GM13976 (cell line): ENCODE measurements at regions not wholly inside any gene's neighbourhood (a gene's known extent, or its start where the extent isn't known, plus 50 kb on each side); places are given as distances from the start of the nearest gene placed in this dataset.

Experiments
- DNase-seq: peaks from one replicate; pipeline ENCODE4 v3.0.0; 2012; ENCODE audit warnings: low spot score
- in situ Hi-C: fragments of 300-500 bp; cut with MboI; formaldehyde crosslinking; loops from one replicate; pipeline ENCODE4 v1.12.0; 2022; ENCODE audit warnings: low sequenced_read_pairs, mixed read lengths, inconsistent platforms; ENCODE audit not compliant: unreplicated experiment
- TF ChIP-seq, protein P1 (sequence below): IDR thresholded peaks from 2 replicates; pipeline ENCODE4 v1.5.1; 2012; ENCODE audit warnings: borderline replicate concordance, mild to moderate bottlenecking; ENCODE audit not compliant: insufficient read depth; ENCODE audit errors: extremely low read depth, missing control alignments, control extremely low read depth

DNA sequence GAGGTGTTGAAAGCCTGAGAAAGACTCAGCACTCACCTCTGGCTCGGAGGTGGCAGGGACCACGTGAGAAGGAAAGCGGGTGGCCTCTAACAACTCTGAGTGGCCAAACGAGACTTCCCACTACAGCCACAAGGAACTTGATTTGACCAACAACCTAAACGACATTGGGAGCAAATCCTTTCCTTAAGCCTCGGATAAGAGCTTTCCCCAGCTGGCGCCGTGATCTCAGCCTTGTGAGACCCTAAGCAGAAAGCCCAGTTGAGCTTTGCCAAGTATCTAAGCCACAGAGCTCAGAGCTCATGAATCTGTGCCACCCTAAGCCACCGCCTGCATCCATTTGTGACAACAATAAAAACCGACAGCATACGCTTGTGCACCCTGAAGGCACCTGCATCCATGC, 636.0 kb downstream of the TBC1D22A start:
- DNase-seq: no peak
- TF ChIP-seq, protein P1, sequence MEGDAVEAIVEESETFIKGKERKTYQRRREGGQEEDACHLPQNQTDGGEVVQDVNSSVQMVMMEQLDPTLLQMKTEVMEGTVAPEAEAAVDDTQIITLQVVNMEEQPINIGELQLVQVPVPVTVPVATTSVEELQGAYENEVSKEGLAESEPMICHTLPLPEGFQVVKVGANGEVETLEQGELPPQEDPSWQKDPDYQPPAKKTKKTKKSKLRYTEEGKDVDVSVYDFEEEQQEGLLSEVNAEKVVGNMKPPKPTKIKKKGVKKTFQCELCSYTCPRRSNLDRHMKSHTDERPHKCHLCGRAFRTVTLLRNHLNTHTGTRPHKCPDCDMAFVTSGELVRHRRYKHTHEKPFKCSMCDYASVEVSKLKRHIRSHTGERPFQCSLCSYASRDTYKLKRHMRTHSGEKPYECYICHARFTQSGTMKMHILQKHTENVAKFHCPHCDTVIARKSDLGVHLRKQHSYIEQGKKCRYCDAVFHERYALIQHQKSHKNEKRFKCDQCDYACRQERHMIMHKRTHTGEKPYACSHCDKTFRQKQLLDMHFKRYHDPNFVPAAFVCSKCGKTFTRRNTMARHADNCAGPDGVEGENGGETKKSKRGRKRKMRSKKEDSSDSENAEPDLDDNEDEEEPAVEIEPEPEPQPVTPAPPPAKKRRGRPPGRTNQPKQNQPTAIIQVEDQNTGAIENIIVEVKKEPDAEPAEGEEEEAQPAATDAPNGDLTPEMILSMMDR: no peak
- in situ Hi-C loops: no loop called here

DNA sequence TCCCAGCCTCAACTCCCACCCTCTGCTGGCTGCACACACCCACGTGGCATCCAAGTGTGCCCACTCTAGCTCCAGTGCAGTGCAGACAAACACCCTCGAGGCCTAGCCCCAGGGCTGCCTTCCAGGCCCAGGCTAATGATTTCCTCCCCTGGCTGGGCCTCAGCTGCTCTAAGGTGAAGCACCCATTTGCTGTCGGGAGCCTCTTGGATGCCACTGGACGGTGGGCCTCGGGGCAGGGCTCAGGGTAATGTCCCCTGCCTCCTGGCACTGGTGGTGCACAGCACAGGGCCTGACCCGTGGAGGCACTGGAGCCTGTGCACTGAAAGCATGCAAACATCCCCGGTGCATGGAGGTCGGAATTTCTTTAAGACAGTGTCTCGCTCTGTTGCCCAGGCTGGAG, 635.2 kb downstream of the TBC1D22A start:
- in situ Hi-C loops: no loop called here
- DNase-seq: no peak
- TF ChIP-seq, protein P1: no peak

DNA sequence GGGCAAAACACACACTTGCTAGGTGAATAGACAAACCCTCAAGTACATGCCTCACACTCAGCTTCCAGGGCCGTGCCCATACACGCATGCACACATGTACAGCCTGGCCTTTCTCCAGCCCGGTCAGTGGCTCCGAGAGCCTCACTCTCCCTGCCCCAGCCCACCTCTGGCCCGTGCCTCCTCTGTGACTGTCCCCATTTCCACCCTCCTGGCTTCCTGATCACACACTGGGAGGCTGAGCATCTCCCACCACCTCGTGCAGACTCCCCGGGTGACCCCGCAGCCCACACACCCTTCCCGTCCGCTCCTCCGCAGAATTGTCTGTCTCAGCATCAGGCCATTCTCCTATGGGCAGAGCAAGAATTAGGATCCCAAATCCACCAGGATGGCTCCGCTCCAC, 634.1 kb downstream of the TBC1D22A start:
- TF ChIP-seq, protein P1: no peak
- DNase-seq: no peak
- in situ Hi-C loops: no loop called here

DNA sequence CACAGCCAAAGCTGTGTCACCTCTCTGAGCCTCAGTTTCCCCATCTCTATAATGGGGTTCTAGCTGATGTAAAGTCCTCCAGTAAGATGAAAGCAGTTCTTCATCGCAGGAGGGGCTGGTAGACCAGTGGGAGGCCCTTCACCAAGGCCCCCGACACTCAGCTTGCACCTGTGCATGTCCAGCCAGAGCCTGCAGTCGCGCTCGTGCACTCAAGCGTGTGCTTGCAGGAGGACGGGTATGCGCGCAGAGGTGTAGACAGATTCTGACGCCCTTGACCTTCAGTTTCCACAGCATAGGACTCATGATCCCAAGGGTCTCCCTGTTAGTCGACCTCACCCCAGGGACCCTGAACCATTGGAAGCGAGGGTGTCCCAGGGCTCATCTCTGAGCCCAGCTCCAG, 633.7 kb downstream of the TBC1D22A start:
- in situ Hi-C loops: no loop called here
- TF ChIP-seq, protein P1: no peak
- no peak for DNase-seq

DNA sequence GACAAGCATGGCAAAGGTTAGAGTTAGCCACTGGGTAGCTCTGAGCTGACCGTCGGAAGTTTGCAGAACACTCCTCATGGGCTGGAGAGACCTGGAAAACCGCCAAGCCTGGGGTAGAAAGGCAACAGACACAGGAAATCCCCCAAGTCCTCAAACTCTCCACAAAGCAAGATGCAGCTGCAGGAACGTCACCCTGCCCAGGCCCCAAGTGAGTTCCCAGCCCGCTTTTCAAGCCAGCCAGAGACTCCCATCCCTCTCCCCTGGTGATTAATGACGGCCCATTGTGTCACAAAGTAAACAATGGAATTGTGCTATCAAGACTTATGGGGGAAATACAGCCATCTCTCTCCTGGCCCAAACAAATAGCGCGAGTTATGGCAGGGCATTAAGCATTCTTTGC, 633.0 kb downstream of the TBC1D22A start:
- TF ChIP-seq, protein P1: no peak
- DNase-seq: no peak
- in situ Hi-C loops: no loop called here

DNA sequence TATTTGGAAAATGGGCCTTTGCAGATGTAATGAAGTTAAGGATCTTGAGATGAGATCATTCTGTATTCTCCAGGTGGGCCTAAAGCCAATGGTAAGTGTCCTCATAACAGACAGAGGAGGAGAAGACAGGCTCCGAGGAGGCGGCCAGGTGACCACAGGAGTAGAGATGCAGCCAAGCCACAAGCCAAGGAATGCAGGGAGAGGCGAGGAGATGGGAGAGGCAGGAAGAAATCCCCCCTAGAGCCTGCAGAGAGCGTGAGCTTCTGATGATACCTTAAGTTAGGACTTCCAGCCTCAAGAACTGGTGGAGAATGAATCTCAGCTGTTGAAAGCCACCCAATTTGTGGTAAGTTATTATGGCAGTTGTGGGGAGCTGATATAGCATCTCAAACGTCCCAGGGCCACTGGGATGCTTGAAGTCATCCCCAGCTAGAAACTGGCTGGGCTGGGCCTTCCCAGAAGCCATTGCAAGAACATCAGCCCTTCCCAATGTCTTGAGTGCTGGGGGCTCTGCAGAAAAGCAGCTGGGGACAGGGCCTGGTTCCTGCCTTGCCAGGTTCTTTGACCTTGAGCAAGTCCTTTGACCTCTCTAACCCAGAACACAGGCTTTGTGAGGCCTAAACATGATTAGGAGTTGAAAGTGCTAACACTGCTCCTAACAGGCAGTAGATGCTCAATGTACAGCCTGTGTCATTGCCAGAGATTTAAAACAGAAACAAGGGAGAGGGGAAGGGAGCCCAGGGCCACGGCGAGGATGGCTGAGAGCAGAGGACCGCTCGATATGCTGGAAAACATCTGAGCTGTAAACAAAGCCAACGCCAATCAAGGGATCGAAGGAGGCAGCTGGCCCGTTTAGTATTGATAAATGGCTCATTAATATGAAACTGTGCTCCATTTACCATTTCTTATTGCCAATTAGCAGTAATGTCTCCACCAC, 632.3 kb downstream of the TBC1D22A start:
- in situ Hi-C loops: no loop called here
- DNase-seq: no peak
- TF ChIP-seq, protein P1: no peak
